H1 (cell line): ENCODE measurements at regions not wholly inside any gene's neighbourhood (a gene's known extent, or its start where the extent isn't known, plus 50 kb on each side); places are given as distances from the start of the nearest gene placed in this dataset.

Experiments used
- GABPA ChIP-seq: IDR thresholded peaks from 2 replicates; pipeline ENCODE4 v1.6.1; 2011; ENCODE audit warnings: mild to moderate bottlenecking, low read length, moderate library complexity, borderline replicate concordance; ENCODE audit not compliant: insufficient read depth
- TF ChIP-seq, protein P1 (sequence below): IDR thresholded peaks from 2 replicates; pipeline ENCODE4 v1.6.1; 2012; ENCODE audit warnings: low read length, inconsistent platforms

DNA sequence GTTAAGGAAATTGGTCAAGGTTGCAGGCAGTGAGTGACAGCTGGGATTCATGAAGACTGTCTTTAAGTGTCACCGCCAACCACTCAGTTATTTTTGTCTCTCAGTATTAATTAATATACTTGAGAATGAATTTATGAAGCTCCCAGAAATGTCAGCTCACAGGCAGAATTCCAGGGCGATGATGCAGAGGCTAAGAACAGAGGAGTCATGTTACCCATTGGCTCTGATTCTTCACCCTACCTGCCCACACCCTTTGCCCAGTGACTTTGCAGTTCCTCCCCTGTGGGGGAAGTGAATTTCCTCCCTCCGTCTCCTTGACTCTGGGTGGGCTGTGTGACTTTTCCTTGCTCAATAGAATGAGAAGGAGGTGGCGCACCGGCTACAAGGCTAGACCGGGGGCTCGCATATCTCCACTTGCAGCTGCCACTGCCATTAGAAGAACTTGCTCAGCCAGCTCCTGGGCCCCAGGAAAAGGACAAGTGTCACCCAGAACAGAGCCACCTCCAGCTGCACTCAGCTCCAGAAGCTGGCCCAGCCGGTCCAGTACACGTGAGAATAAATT, 157.1 kb upstream of the PRKCQ start:
- no peak for TF ChIP-seq GABPA
- TF ChIP-seq, protein P1, sequence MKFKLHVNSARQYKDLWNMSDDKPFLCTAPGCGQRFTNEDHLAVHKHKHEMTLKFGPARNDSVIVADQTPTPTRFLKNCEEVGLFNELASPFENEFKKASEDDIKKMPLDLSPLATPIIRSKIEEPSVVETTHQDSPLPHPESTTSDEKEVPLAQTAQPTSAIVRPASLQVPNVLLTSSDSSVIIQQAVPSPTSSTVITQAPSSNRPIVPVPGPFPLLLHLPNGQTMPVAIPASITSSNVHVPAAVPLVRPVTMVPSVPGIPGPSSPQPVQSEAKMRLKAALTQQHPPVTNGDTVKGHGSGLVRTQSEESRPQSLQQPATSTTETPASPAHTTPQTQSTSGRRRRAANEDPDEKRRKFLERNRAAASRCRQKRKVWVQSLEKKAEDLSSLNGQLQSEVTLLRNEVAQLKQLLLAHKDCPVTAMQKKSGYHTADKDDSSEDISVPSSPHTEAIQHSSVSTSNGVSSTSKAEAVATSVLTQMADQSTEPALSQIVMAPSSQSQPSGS, result no peak
